ENCODE measurements at regions not wholly inside any gene's neighbourhood (a gene's known extent, or its start where the extent isn't known, plus 50 kb on each side); places are given as distances from the start of the nearest gene placed in this dataset.

- Mint-ChIP-seq H3K36me3 (ENCODE audit: low read depth) (no peaks in the 10 kb centered on the region), H3K9me3 (peaks cover 17% of the 10 kb centered on the region), H3K27ac (no peak overlapping the region), H3K27me3 (ENCODE audit: insufficient read depth) (no peaks in the 10 kb centered on the region), H3K4me1 (ENCODE audit: low read depth) (no peaks in the 10 kb centered on the region), H3K4me3 (no peak overlapping the region)
- no peak for DNase-seq (ENCODE audit: low spot score)
- intact Hi-C loops (cut with micrococcal nuclease): no loop called here
Measured at GRCh38 chr13:73450583-73450982, 391.8 kb downstream of the KLF5 start.

- Mint-ChIP-seq H3K27me3 (ENCODE audit: insufficient read depth) (no peaks in the 10 kb centered on the region), H3K36me3 (ENCODE audit: low read depth) (no peaks in the 10 kb centered on the region), H3K27ac (no peak overlapping the region), H3K4me1 (ENCODE audit: low read depth) (no peaks in the 10 kb centered on the region), H3K9me3 (peaks cover 21% of the 10 kb centered on the region), H3K4me3 (no peak overlapping the region)
- intact Hi-C loops (cut with micrococcal nuclease): no loop called here
- DNase-seq (ENCODE audit: low spot score): no peak
Measured at GRCh38 chr13:73449252-73449651, 390.4 kb downstream of the KLF5 start.

- Mint-ChIP-seq H3K36me3 (ENCODE audit: low read depth) (no peaks in the 10 kb centered on the region), H3K4me3 (no peak overlapping the region), H3K27me3 (ENCODE audit: insufficient read depth) (no peaks in the 10 kb centered on the region), H3K9me3 (peaks cover 56% of the 10 kb centered on the region), H3K4me1 (ENCODE audit: low read depth) (no peaks in the 10 kb centered on the region), H3K27ac (no peak overlapping the region)
- intact Hi-C loops (cut with micrococcal nuclease): no loop called here
- DNase-seq (ENCODE audit: low spot score): no peak
Measured at GRCh38 chr13:73440296-73440895, 381.6 kb downstream of the KLF5 start.

GRCh38 chr13:73433890-73434289, 375.1 kb downstream of the KLF5 start:
- no peak overlapping the region for H3K27ac Mint-ChIP-seq

GRCh38 chr13:73433458-73433857, 374.7 kb downstream of the KLF5 start:
- Mint-ChIP-seq H3K4me3 (no peak overlapping the region), H3K27me3 (ENCODE audit: insufficient read depth) (no peaks in the 10 kb centered on the region), H3K27ac (no peak overlapping the region), H3K4me1 (ENCODE audit: low read depth) (no peaks in the 10 kb centered on the region), H3K36me3 (ENCODE audit: low read depth) (no peaks in the 10 kb centered on the region), H3K9me3 (peaks cover 29% of the 10 kb centered on the region)
- intact Hi-C loops (cut with micrococcal nuclease): no loop called here
- no peak for DNase-seq (ENCODE audit: low spot score)

More at GRCh38 chr13:73433890-73434289, 375.1 kb downstream of the KLF5 start:
- intact Hi-C loops (cut with micrococcal nuclease): no loop called here
- H3K4me1 Mint-ChIP-seq (ENCODE audit: low read depth): no peaks in the 10 kb centered on the region
- peaks cover 29% of the 10 kb centered on the region for H3K9me3 Mint-ChIP-seq
- no peak overlapping the region for H3K4me3 Mint-ChIP-seq
- no peak for DNase-seq (ENCODE audit: low spot score)
- H3K27me3 Mint-ChIP-seq (ENCODE audit: insufficient read depth): no peaks in the 10 kb centered on the region
- no peaks in the 10 kb centered on the region for H3K36me3 Mint-ChIP-seq (ENCODE audit: low read depth)

- Mint-ChIP-seq H3K4me1 (ENCODE audit: low read depth) (no peaks in the 10 kb centered on the region), H3K36me3 (ENCODE audit: low read depth) (no peaks in the 10 kb centered on the region), H3K9me3 (peaks cover 4% of the 10 kb centered on the region), H3K27ac (no peak overlapping the region), H3K27me3 (ENCODE audit: insufficient read depth) (peaks cover 3% of the 10 kb centered on the region), H3K4me3 (no peak overlapping the region)
- no peak for DNase-seq (ENCODE audit: low spot score)
- intact Hi-C loops (cut with micrococcal nuclease): no loop called here
Measured at GRCh38 chr13:73429701-73430100, 370.9 kb downstream of the KLF5 start.

- Mint-ChIP-seq H3K27ac (no peak overlapping the region), H3K36me3 (ENCODE audit: low read depth) (no peaks in the 10 kb centered on the region), H3K9me3 (peaks cover 4% of the 10 kb centered on the region), H3K27me3 (ENCODE audit: insufficient read depth) (peaks cover 3% of the 10 kb centered on the region), H3K4me1 (ENCODE audit: low read depth) (no peaks in the 10 kb centered on the region), H3K4me3 (no peak overlapping the region)
- intact Hi-C loops (cut with micrococcal nuclease): no loop called here
- no peak for DNase-seq (ENCODE audit: low spot score)
Measured at GRCh38 chr13:73428706-73429105, 369.9 kb downstream of the KLF5 start.

GRCh38 chr13:73428137-73428536, 369.3 kb downstream of the KLF5 start:
- intact Hi-C loops (cut with micrococcal nuclease): no loop called here
- H3K4me3 Mint-ChIP-seq: no peak overlapping the region

GRCh38 chr13:73422973-73423372, 364.2 kb downstream of the KLF5 start:
- Mint-ChIP-seq H3K4me1 (ENCODE audit: low read depth) (no peaks in the 10 kb centered on the region), H3K9me3 (no peaks in the 10 kb centered on the region), H3K27ac (no peak overlapping the region), H3K36me3 (ENCODE audit: low read depth) (no peaks in the 10 kb centered on the region), H3K4me3 (no peak overlapping the region), H3K27me3 (ENCODE audit: insufficient read depth) (peaks cover 3% of the 10 kb centered on the region)
- no peak for DNase-seq (ENCODE audit: low spot score)
- intact Hi-C loops (cut with micrococcal nuclease): no loop called here

More at GRCh38 chr13:73428137-73428536, 369.3 kb downstream of the KLF5 start:
- no peak overlapping the region for H3K27ac Mint-ChIP-seq
- peaks cover 3% of the 10 kb centered on the region for H3K27me3 Mint-ChIP-seq (ENCODE audit: insufficient read depth)
- peaks cover 4% of the 10 kb centered on the region for H3K9me3 Mint-ChIP-seq
- no peaks in the 10 kb centered on the region for H3K4me1 Mint-ChIP-seq (ENCODE audit: low read depth)
- H3K36me3 Mint-ChIP-seq (ENCODE audit: low read depth): no peaks in the 10 kb centered on the region
- DNase-seq (ENCODE audit: low spot score): no peak

- no peak for DNase-seq (ENCODE audit: low spot score)
- no peak overlapping the region for H3K27ac Mint-ChIP-seq
Measured at GRCh38 chr13:73421310-73421912, 362.6 kb downstream of the KLF5 start.

GRCh38 chr13:73419186-73419585, 360.4 kb downstream of the KLF5 start:
- Mint-ChIP-seq H3K27ac (no peak overlapping the region), H3K36me3 (ENCODE audit: low read depth) (no peaks in the 10 kb centered on the region), H3K27me3 (ENCODE audit: insufficient read depth) (no peaks in the 10 kb centered on the region), H3K4me3 (no peak overlapping the region), H3K4me1 (ENCODE audit: low read depth) (no peaks in the 10 kb centered on the region), H3K9me3 (no peaks in the 10 kb centered on the region)
- no peak for DNase-seq (ENCODE audit: low spot score)
- intact Hi-C loops (cut with micrococcal nuclease): loop anchor here (10.0 kb wide), 2 partner anchors 286 to 574 kb away; no protein-coding TSS in a partner anchor

More at GRCh38 chr13:73421310-73421912, 362.6 kb downstream of the KLF5 start:
- Mint-ChIP-seq H3K36me3 (ENCODE audit: low read depth) (no peaks in the 10 kb centered on the region), H3K9me3 (no peaks in the 10 kb centered on the region), H3K4me3 (no peak overlapping the region), H3K4me1 (ENCODE audit: low read depth) (no peaks in the 10 kb centered on the region), H3K27me3 (ENCODE audit: insufficient read depth) (no peaks in the 10 kb centered on the region)
- intact Hi-C loops (cut with micrococcal nuclease): no loop called here

- intact Hi-C loops (cut with micrococcal nuclease): loop anchor here (10.0 kb wide), 2 partner anchors 288 to 572 kb away; no protein-coding TSS in a partner anchor
- no peak overlapping the region for H3K27ac Mint-ChIP-seq
- DNase-seq (ENCODE audit: low spot score): no peak
- H3K27me3 Mint-ChIP-seq (ENCODE audit: insufficient read depth): no peaks in the 10 kb centered on the region
- no peaks in the 10 kb centered on the region for H3K4me1 Mint-ChIP-seq (ENCODE audit: low read depth)
- no peak overlapping the region for H3K4me3 Mint-ChIP-seq
- H3K36me3 Mint-ChIP-seq (ENCODE audit: low read depth): no peaks in the 10 kb centered on the region
- H3K9me3 Mint-ChIP-seq: no peaks in the 10 kb centered on the region
Measured at GRCh38 chr13:73417012-73417615, 358.3 kb downstream of the KLF5 start.

GRCh38 chr13:73416093-73416492, 357.3 kb downstream of the KLF5 start:
- DNase-seq (ENCODE audit: low spot score): no peak
- Mint-ChIP-seq H3K27ac (no peak overlapping the region), H3K9me3 (no peaks in the 10 kb centered on the region), H3K27me3 (ENCODE audit: insufficient read depth) (no peaks in the 10 kb centered on the region), H3K4me3 (no peak overlapping the region), H3K4me1 (ENCODE audit: low read depth) (no peaks in the 10 kb centered on the region), H3K36me3 (ENCODE audit: low read depth) (no peaks in the 10 kb centered on the region)
- intact Hi-C loops (cut with micrococcal nuclease): loop anchor here (10.0 kb wide), 2 partner anchors 289 to 571 kb away; no protein-coding TSS in a partner anchor
